ENCODE measurements at regions not wholly inside any gene's neighbourhood (a gene's known extent, or its start where the extent isn't known, plus 50 kb on each side); places are given as distances from the start of the nearest gene placed in this dataset.

GRCh38 chr4:23039818-23040217, 347.1 kb downstream of the GBA3 start:
- Histone ChIP-seq H3K27me3 (no peaks in the 10 kb centered on the region), H3K9me3 (no peaks in the 10 kb centered on the region), H3K4me1 (no peaks in the 10 kb centered on the region), H3K27ac (no peak overlapping the region), H3K36me3 (no peaks in the 10 kb centered on the region), H3K4me3 (no peak overlapping the region)
- TF ChIP-seq, protein P1, sequence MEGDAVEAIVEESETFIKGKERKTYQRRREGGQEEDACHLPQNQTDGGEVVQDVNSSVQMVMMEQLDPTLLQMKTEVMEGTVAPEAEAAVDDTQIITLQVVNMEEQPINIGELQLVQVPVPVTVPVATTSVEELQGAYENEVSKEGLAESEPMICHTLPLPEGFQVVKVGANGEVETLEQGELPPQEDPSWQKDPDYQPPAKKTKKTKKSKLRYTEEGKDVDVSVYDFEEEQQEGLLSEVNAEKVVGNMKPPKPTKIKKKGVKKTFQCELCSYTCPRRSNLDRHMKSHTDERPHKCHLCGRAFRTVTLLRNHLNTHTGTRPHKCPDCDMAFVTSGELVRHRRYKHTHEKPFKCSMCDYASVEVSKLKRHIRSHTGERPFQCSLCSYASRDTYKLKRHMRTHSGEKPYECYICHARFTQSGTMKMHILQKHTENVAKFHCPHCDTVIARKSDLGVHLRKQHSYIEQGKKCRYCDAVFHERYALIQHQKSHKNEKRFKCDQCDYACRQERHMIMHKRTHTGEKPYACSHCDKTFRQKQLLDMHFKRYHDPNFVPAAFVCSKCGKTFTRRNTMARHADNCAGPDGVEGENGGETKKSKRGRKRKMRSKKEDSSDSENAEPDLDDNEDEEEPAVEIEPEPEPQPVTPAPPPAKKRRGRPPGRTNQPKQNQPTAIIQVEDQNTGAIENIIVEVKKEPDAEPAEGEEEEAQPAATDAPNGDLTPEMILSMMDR (IDR thresholded peaks at IDR 0.05): no peak
- TF ChIP-seq POLR2A (IDR thresholded peaks at IDR 0.05): no peak
- DNase-seq: no peak

DNA sequence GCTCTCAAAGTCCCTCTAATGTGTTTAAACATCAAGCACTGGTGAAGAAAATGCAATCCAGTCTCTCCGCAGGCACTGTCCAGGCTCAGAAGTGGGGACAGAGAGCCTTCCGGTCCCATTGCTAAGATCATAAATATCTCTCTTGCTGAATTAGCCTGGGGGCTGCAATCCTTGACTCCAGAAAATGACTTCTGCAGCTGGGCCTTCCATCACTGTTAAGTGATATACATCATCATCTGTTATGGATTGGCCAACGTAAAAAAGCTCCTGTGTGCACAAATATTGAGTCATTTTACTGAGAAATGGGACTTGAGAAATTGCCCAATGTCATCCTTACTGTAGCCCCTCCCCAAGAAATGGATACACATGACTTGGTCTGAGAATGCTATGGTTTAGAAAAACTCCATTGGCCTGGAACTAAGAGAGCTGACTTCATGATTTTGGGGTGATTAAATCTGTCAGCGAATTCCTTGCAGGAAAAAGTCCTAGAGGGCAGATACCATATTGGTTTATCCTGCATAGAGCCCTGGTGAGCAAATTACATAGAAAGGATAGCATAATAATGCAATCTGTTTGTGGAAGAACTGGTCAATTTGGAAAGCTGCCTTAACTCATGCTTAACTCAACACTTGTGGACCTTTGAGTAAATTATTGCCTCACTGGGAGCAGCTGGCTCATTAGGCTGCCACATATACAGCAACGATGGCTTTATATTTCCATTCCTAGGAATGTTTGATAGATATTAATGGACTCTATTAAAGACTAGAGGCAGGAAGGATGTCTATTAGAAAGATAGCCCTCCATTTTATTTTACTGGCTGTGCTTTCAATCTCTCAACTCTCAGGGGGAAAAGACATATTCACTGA, 346.1 kb downstream of the GBA3 start:
- H3K36me3 ChIP-seq: no peaks in the 10 kb centered on the region
- TF ChIP-seq, protein P1 (IDR thresholded peaks at IDR 0.05): no peak
- TF ChIP-seq POLR2A (IDR thresholded peaks at IDR 0.05): no peak
- H3K27me3 ChIP-seq: no peaks in the 10 kb centered on the region
- no peak overlapping the region for H3K27ac ChIP-seq
- no peak for DNase-seq
- H3K4me1 ChIP-seq: no peaks in the 10 kb centered on the region
- no peak overlapping the region for H3K4me3 ChIP-seq
- H3K9me3 ChIP-seq: no peaks in the 10 kb centered on the region

DNA sequence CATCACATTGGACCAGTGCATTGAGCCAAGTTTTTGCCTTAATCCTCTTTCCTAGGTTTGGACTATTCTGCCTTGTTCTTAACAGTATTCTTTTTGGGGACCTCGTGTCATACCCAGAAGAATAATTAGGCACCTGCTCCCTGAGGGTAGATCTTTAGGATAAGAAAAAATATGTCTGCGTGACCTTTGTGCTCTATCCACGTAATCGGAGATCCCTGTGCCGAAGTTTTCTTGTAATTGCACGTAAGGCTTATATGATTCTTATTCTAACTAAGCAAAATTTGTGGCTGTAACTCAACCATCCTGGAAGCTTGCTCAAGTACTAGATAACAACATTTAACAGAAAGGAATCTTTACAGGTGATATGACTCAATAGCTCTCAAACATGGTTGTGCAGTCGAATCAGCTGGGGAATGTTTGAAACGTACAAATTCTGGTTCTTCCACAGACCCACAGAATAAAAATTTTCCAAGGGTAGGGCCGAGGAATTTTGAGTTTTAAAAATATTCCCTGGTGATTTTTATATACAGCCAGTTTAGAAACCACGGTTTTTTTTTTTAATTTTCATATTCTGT, 344.3 kb downstream of the GBA3 start:
- Histone ChIP-seq H3K36me3 (no peaks in the 10 kb centered on the region), H3K9me3 (no peaks in the 10 kb centered on the region), H3K27me3 (no peaks in the 10 kb centered on the region), H3K27ac (no peak overlapping the region), H3K4me1 (no peaks in the 10 kb centered on the region), H3K4me3 (no peak overlapping the region)
- no peak for DNase-seq
- TF ChIP-seq, protein P1 (IDR thresholded peaks at IDR 0.05): no peak
- TF ChIP-seq POLR2A (IDR thresholded peaks at IDR 0.05): no peak

DNA sequence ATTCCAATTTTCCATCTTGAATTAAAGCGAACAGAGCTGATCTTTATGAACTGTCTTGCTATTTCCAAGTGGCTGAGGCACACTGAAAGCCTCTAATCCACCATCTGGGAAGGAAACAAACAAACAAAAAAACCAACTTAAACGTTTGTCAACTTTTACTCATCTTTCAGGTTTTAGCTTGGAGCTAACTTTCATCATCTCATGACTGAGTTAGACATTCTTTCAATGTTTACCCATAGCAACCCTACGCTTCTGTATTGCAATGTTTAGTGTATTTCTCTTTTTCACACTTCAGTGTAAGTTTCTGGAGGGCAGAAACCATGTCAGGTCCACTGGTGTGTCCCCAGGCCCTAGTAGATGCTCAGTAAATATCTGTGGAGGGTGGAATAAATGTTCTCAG, 343.8 kb downstream of the GBA3 start:
- H3K36me3 ChIP-seq: no peaks in the 10 kb centered on the region
- no peak for TF ChIP-seq POLR2A (IDR thresholded peaks at IDR 0.05)
- TF ChIP-seq, protein P1 (IDR thresholded peaks at IDR 0.05): no peak
- H3K4me3 ChIP-seq: no peak overlapping the region
- H3K9me3 ChIP-seq: no peaks in the 10 kb centered on the region
- no peaks in the 10 kb centered on the region for H3K27me3 ChIP-seq
- DNase-seq: no peak
- H3K4me1 ChIP-seq: no peaks in the 10 kb centered on the region
- no peak overlapping the region for H3K27ac ChIP-seq

DNA sequence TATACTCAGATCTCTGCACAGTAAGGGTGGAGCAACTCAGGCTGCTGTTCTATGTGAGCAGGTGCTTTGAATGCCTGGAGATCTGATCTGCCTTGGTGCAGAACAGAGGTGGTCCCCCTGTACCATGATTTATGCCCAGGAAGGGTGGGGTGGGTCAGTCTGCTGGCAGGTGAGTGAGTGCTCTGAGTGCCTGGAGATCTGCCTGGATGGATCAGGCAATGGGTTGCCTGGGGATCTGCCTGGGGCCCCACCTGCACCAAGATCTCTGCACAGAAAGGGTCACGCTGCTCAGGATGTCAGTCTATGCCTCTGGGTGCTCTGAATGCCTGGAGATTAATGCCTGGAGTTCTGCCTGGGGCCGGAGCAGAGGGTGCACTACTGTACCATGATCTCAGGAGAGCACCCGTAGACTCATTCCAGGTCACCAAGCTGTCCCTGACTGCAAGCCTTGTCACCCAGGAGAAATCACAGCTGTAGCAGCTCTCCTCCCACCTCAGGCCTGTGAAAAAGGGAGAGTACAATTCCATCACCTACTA, 342.9 kb downstream of the GBA3 start:
- TF ChIP-seq, protein P1 (IDR thresholded peaks at IDR 0.05): no peak
- TF ChIP-seq POLR2A (IDR thresholded peaks at IDR 0.05): no peak
- no peaks in the 10 kb centered on the region for H3K4me1 ChIP-seq
- no peak for DNase-seq

More for the DNA sequence above, 342.9 kb downstream of the GBA3 start:
- Histone ChIP-seq H3K36me3 (no peaks in the 10 kb centered on the region), H3K27me3 (no peaks in the 10 kb centered on the region), H3K27ac (no peak overlapping the region), H3K4me3 (no peak overlapping the region), H3K9me3 (no peaks in the 10 kb centered on the region)
